ENCODE measurements at regions not wholly inside any gene's neighbourhood (a gene's known extent, or its start where the extent isn't known, plus 50 kb on each side); places are given as distances from the start of the nearest gene placed in this dataset.

GRCh38 chr7:86939197-86939814 lies 120.1 kb downstream of the ELAPOR2 start:
- ATAC-seq = peak; percentile 96
- H3K79me2 ChIP-seq (ENCODE audit: insufficient read depth, low read length) = no peaks in the 10 kb centered on the region
- H2AFZ ChIP-seq (ENCODE audit: low read depth, low read length, poor library complexity, severe bottlenecking) = no peak overlapping the region
- RAD21 ChIA-PET (ENCODE audit: low non-redundant PET in 1 of 2, low total read pairs in 2 of 2, uncharacterized antibody in 2 of 2, unreplicated experiment in 2 of 2) = no interaction called here
- no peaks in the 10 kb centered on the region for H3K9me2 ChIP-seq (ENCODE audit: insufficient read depth)
- no peak overlapping the region for H3K9ac ChIP-seq (ENCODE audit: low read length)
- TF ChIP-seq ZBTB33 (IDR thresholded peaks at IDR 0.05; ENCODE audit: extremely low read depth, insufficient replicate concordance, low read length) (no peak), RAD21 (IDR thresholded peaks at IDR 0.05; ENCODE audit: low read depth) (peak; percentile 71), EGR1 (IDR thresholded peaks at IDR 0.05; ENCODE audit: low read depth) (no peak), CTCF (IDR thresholded peaks at IDR 0.05 in 2 of 3, conservative IDR thresholded peaks at IDR 0.05 in 1 of 3; ENCODE audit: borderline replicate concordance in 1 of 3, insufficient read depth in 1 of 3, low read depth in 2 of 3, low read length in 2 of 3) (peak; percentile 62 to 73 (median 71)), ZNF274 (IDR thresholded peaks at IDR 0.05; ENCODE audit: low read depth, low read length) (no peak), ELF1 (IDR thresholded peaks at IDR 0.05; ENCODE audit: borderline replicate concordance, low read depth) (no peak), SIN3A (IDR thresholded peaks at IDR 0.05; ENCODE audit: low read depth) (no peak), CBX3 (IDR thresholded peaks at IDR 0.05; ENCODE audit: low read depth) (0 out of 2 replicates have a peak, but pooled peaks have one; percentile 15)
- no peaks in the 10 kb centered on the region for H3K27me3 ChIP-seq (ENCODE audit: insufficient read depth, low read length)
- H3K36me3 ChIP-seq (ENCODE audit: control insufficient read depth in 1 of 2, insufficient read depth in 2 of 2, low read length in 2 of 2) = peaks cover 0 to 6% of the 10 kb centered on the region in 2 experiments; a peak in 1 of 4 replicates
- CTCF ChIA-PET = no interaction called here
- no TSS peak for BruUV-seq (replicated peaks)
- peak; percentile 68 for DNase-seq (ENCODE audit: low read depth, low spot score)
- intact Hi-C loops (cut with micrococcal nuclease) = loop anchor here (1.0 to 5.0 kb wide), 2 partner anchors 113 to 209 kb away; no protein-coding TSS in a partner anchor
- no peak overlapping the region for H3K4me3 ChIP-seq (replicated peaks in 1 of 2; ENCODE audit: low read depth in 1 of 2, low read length in 2 of 2)
- no peak overlapping the region for H3K27ac ChIP-seq (ENCODE audit: low read depth, low read length)
- H3K4me2 ChIP-seq (ENCODE audit: low read length) = no peak overlapping the region
- no peaks in the 10 kb centered on the region for H3K4me1 ChIP-seq (ENCODE audit: control insufficient read depth in 1 of 2, insufficient read depth in 2 of 2, low read length in 2 of 2)
- POLR2A ChIA-PET = no interaction called here
- no peaks in the 10 kb centered on the region for H3K9me3 ChIP-seq (ENCODE audit: control insufficient read depth in 1 of 2, insufficient read depth in 1 of 2, low read depth in 1 of 2, low read length in 2 of 2)
- no peaks in the 10 kb centered on the region for H4K20me1 ChIP-seq (ENCODE audit: insufficient read depth)

All from HCT116 (cell line).